ENCODE measurements at regions not wholly inside any gene's neighbourhood (a gene's known extent, or its start where the extent isn't known, plus 50 kb on each side); places are given as distances from the start of the nearest gene placed in this dataset.

DNA sequence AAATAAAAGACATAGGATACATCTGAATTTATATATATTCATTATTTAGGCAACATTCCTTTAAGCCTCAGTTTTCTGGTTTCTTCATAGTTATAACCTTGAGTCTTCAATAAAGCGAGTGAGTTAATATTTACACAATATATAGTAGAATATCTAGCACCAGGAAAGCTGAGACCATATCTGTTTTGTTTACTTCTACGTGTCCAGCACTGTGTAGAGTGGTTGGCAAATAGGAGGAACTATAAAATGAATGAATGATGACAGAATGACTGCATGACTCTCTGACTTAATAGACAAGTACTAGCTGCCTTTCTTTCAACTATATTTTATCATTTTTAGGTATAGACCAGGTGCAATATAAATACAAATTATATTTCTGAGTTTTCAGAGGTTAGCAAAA lies 197.8 kb upstream of the RBMS3 start (continued):
- TF ChIP-seq CHD2 (IDR thresholded peaks at IDR 0.05; ENCODE audit: low read length) = no peak
- no peak for TF ChIP-seq BACH1 (IDR thresholded peaks at IDR 0.05; ENCODE audit: low read length)
- TF ChIP-seq, protein P1, sequence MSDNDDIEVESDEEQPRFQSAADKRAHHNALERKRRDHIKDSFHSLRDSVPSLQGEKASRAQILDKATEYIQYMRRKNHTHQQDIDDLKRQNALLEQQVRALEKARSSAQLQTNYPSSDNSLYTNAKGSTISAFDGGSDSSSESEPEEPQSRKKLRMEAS (IDR thresholded peaks at IDR 0.05) = no peak
- TF ChIP-seq SAP30 (IDR thresholded peaks at IDR 0.05; ENCODE audit: insufficient read depth, insufficient replicate concordance, low read length) = no peak
- TF ChIP-seq, protein P2, sequence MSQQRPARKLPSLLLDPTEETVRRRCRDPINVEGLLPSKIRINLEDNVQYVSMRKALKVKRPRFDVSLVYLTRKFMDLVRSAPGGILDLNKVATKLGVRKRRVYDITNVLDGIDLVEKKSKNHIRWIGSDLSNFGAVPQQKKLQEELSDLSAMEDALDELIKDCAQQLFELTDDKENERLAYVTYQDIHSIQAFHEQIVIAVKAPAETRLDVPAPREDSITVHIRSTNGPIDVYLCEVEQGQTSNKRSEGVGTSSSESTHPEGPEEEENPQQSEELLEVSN (IDR thresholded peaks at IDR 0.05) = no peak
- no peak for TF ChIP-seq CREB1 (IDR thresholded peaks at IDR 0.05)

Measured in H1 (cell line).